ENCODE measurements at regions not wholly inside any gene's neighbourhood (a gene's known extent, or its start where the extent isn't known, plus 50 kb on each side); places are given as distances from the start of the nearest gene placed in this dataset.

DNA sequence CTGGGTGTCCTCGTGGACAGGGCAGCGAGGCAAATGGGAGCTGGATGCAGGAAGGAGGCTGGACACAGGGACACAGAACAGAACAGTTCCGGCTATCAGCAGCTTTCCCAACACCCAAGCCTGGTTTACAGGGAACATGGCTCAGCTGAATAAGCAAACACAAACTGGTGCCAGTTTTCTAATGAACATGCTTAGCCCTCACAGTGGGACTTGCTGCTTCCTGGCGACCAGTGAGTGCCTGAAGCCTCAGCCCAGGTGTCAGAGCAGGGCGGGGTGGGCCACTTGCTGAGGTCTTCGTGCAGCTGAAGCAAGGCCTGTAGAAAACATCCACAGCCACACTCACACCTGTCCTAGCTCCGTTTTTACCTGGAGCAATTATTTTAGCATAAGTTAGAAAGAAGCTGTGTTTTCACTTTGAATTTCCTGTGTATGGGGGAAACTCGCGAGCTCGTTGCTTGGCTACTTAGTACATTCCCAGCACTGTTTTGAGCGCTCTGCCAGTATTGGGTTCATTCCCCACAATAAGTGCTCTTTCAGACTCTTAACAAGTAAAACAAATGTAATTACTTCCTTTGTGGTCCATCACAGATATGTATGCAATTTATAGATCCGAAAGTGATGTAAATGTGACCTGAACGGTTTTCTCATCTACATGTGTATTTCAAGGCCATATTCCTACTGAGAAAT is 261.2 kb upstream of the SHH start:
- TF ChIP-seq EZH2 (IDR thresholded peaks at IDR 0.05; ENCODE audit: insufficient read depth, poor library complexity, severe bottlenecking) (no peak), EZH2phosphoT487 (IDR thresholded peaks at IDR 0.05; ENCODE audit: insufficient read depth, low read depth) (no peak)

Measured in GM23248 (cell line).